ENCODE measurements at regions not wholly inside any gene's neighbourhood (a gene's known extent, or its start where the extent isn't known, plus 50 kb on each side); places are given as distances from the start of the nearest gene placed in this dataset.
"Not testable (repeated sequence)": the region's sequence is repeated elsewhere in the genome, so short reads cannot be mapped to it uniquely, and the experiment has no call there.

DNA sequence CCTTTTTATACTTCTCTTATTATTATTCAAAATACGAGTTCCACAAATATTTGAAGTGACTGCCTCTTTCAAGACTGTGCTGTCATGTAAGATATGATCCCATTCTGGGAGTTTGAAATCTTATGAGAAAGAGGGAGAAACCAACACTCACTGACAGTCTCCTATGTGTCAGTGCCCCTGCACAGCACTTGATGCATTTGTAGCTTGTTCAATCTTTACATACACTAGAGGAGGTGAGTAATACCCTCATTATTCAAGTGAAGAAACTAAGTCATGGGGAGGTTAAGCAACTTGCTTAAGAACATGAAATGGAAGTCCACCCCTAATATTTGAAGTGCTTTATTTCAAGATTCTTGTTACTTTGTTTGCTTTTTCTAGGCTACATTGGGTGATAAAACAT, 459.5 kb upstream of the FANCL start:
- TF ChIP-seq L3MBTL2 (conservative IDR thresholded peaks at IDR 0.05) (no peak), NFRKB (IDR thresholded peaks at IDR 0.05) (no peak), FOXM1 (IDR thresholded peaks at IDR 0.05; ENCODE audit: borderline replicate concordance) (no peak), LEF1 (IDR thresholded peaks at IDR 0.05; ENCODE audit: borderline replicate concordance) (no peak), ELF4 (IDR thresholded peaks at IDR 0.05) (no peak), HDGF (IDR thresholded peaks at IDR 0.05; ENCODE audit: borderline replicate concordance) (no peak)
- no peak for DNase-seq (ENCODE audit: extremely low spot score)
- ChIA-PET CTCF (no interaction called here), POLR2A (no interaction called here)

GRCh38 chr2:58699411-58699810, 458.3 kb upstream of the FANCL start:
- ChIA-PET POLR2A (no interaction called here), CTCF (no interaction called here)
- DNase-seq (ENCODE audit: extremely low spot score) = no peak
- TF ChIP-seq, protein P1, sequence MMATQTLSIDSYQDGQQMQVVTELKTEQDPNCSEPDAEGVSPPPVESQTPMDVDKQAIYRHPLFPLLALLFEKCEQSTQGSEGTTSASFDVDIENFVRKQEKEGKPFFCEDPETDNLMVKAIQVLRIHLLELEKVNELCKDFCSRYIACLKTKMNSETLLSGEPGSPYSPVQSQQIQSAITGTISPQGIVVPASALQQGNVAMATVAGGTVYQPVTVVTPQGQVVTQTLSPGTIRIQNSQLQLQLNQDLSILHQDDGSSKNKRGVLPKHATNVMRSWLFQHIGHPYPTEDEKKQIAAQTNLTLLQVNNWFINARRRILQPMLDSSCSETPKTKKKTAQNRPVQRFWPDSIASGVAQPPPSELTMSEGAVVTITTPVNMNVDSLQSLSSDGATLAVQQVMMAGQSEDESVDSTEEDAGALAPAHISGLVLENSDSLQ (IDR thresholded peaks at IDR 0.05) = no peak
- TF ChIP-seq SP1 (IDR thresholded peaks at IDR 0.05) (no peak), FOXK2 (IDR thresholded peaks at IDR 0.05) (no peak), ARNT (IDR thresholded peaks at IDR 0.05) (no peak), FOXA1 (IDR thresholded peaks at IDR 0.05) (no peak), FOXM1 (IDR thresholded peaks at IDR 0.05; ENCODE audit: borderline replicate concordance) (no peak), BHLHE40 (IDR thresholded peaks at IDR 0.05; ENCODE audit: borderline replicate concordance) (no peak)

- POLR2A ChIA-PET = no interaction called here
- TF ChIP-seq HDGF (IDR thresholded peaks at IDR 0.05; ENCODE audit: borderline replicate concordance) (no peak), TARDBP (IDR thresholded peaks at IDR 0.05) (no peak), ZNF384 (IDR thresholded peaks at IDR 0.05) (no peak), BHLHE40 (IDR thresholded peaks at IDR 0.05; ENCODE audit: borderline replicate concordance) (no peak), ELF4 (IDR thresholded peaks at IDR 0.05) (no peak), FOXA1 (IDR thresholded peaks at IDR 0.05) (no peak), LEF1 (IDR thresholded peaks at IDR 0.05; ENCODE audit: borderline replicate concordance) (no peak), SUZ12 (IDR thresholded peaks at IDR 0.05) (no peak), ARNT (IDR thresholded peaks at IDR 0.05) (no peak), NFRKB (IDR thresholded peaks at IDR 0.05) (no peak), CTBP1 (IDR thresholded peaks at IDR 0.05; ENCODE audit: borderline replicate concordance) (no peak), L3MBTL2 (conservative IDR thresholded peaks at IDR 0.05) (no peak), FOXM1 (IDR thresholded peaks at IDR 0.05; ENCODE audit: borderline replicate concordance) (no peak), SP1 (IDR thresholded peaks at IDR 0.05) (no peak)
- TF ChIP-seq, protein P1 (IDR thresholded peaks at IDR 0.05) = no peak
- CTCF ChIA-PET = no interaction called here
- no peak for DNase-seq (ENCODE audit: extremely low spot score)
These were observed 457.5 kb upstream of the FANCL start for GRCh38 chr2:58698620-58699019.

- DNase-seq (ENCODE audit: extremely low spot score); CTCF ChIA-PET; POLR2A ChIA-PET: not testable (repeated sequence)
These were observed 453.0 kb upstream of the FANCL start for GRCh38 chr2:58694114-58694513.

- POLR2A ChIA-PET; DNase-seq (ENCODE audit: extremely low spot score); CTCF ChIA-PET: not testable (repeated sequence)
These were observed 449.9 kb upstream of the FANCL start for GRCh38 chr2:58691041-58691440.

DNA sequence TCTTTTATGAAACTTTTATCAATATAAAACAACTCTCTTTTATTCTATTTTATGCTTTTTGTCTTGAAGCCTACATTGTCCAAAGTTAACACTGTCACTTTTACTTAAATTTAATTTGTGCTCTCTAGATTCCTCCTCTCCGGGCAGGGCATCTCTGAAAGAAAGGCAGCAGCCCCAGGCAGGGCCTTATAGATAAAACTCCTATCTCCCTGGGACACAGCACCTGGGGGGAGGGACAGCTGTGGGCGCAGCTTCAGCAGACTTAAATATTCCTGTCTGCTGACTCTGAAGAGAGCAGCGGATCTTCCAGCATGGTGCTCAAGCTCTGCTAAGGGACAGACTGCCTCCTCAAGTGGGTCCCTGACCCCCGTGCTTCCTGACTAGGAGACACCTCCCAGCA, 447.7 kb upstream of the FANCL start:
- no peak for DNase-seq (ENCODE audit: extremely low spot score)
- ChIA-PET CTCF (no interaction called here), POLR2A (no interaction called here)
- no peak for TF ChIP-seq FOXK2 (IDR thresholded peaks at IDR 0.05)

DNA sequence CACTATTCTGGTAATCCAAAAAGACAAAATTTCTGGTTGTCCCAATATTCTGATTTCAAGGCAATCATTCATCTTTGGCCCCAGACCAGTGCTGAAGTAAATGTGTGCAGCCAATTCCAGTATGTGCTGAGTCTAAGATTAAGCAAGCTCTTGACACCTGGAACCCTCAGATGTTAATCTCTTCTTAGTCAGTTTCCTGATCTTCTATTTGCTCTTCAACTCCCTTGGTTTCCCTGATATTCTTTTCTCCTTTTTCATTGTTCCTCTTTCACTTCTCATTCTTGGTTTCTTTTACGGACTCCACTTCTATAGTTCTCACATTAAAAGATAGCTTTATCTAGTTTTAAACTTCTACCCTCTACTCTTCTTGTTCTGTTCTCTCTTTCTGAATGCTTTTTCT, 445.7 kb upstream of the FANCL start:
- no peak for DNase-seq (ENCODE audit: extremely low spot score)
- CTCF ChIA-PET = no interaction called here
- TF ChIP-seq L3MBTL2 (conservative IDR thresholded peaks at IDR 0.05) (no peak), ELF4 (IDR thresholded peaks at IDR 0.05) (no peak), FOXM1 (IDR thresholded peaks at IDR 0.05; ENCODE audit: borderline replicate concordance) (no peak), SUZ12 (IDR thresholded peaks at IDR 0.05) (no peak), ZNF384 (IDR thresholded peaks at IDR 0.05) (no peak), NFRKB (IDR thresholded peaks at IDR 0.05) (no peak), BHLHE40 (IDR thresholded peaks at IDR 0.05; ENCODE audit: borderline replicate concordance) (no peak), TARDBP (IDR thresholded peaks at IDR 0.05) (no peak), CTBP1 (IDR thresholded peaks at IDR 0.05; ENCODE audit: borderline replicate concordance) (no peak)
- POLR2A ChIA-PET = no interaction called here

- no peak for DNase-seq (ENCODE audit: extremely low spot score)
- TF ChIP-seq, protein P1 (IDR thresholded peaks at IDR 0.05) = no peak
- no peak for TF ChIP-seq BHLHE40 (IDR thresholded peaks at IDR 0.05; ENCODE audit: borderline replicate concordance)
- ChIA-PET POLR2A (no interaction called here), CTCF (no interaction called here)
These were observed 439.7 kb upstream of the FANCL start for GRCh38 chr2:58680755-58681310.

All from HEK293T (cell line).